CD14-positive monocyte (primary cell): ENCODE measurements at regions not wholly inside any gene's neighbourhood (a gene's known extent, or its start where the extent isn't known, plus 50 kb on each side); places are given as distances from the start of the nearest gene placed in this dataset.
"Not testable (repeated sequence)": the region's sequence is repeated elsewhere in the genome, so short reads cannot be mapped to it uniquely, and the experiment has no call there.

Source experiments
- DNase-seq, 3 donors: peaks; one replicate each; pipeline ENCODE4 v3.0.0-alpha.2; 2011 to 2022
- H2AFZ ChIP-seq: 2 replicates; pipeline ENCODE4 v1.6.0; 2012; ENCODE audit warnings: mild to moderate bottlenecking, low read depth, low read length, inconsistent platforms; ENCODE audit not compliant: insufficient read depth, poor library complexity, severe bottlenecking
- H3K27ac ChIP-seq, 2 donors: 1 replicate in 1 of 2; 2 replicates in 1 of 2; pipeline ENCODE4 v1.5.1; 2012 to 2013; ENCODE audit warnings: low read length in 2 of 2, control low read depth in 1 of 2, inconsistent platforms in 1 of 2, low read depth in 1 of 2, mild to moderate bottlenecking in 1 of 2
- H3K27me3 ChIP-seq, 2 donors: one replicate each; pipeline versions ENCODE4 v1.6.0 to v1.6.1; 2011 to 2013; ENCODE audit warnings: low read length in 2 of 2; ENCODE audit not compliant: control insufficient read depth in 2 of 2, insufficient read depth in 2 of 2
- H3K36me3 ChIP-seq, 2 donors: replicated peaks in 1 of 2; 1 replicate in 1 of 2; 2 replicates in 1 of 2; pipeline versions ENCODE4 v1.5.1 to v1.6.1; 2012 to 2013; ENCODE audit warnings: low read length in 2 of 2, control low read depth in 1 of 2, inconsistent platforms in 1 of 2, mild to moderate bottlenecking in 1 of 2; ENCODE audit not compliant: insufficient read depth in 2 of 2, control insufficient read depth in 1 of 2
- H3K4me1 ChIP-seq, 2 donors: 1 replicate in 1 of 2; 2 replicates in 1 of 2; pipeline versions ENCODE4 v1.5.1 to v1.6.1; 2012 to 2013; ENCODE audit warnings: low read length in 2 of 2, control low read depth in 1 of 2, inconsistent platforms in 1 of 2, mild to moderate bottlenecking in 1 of 2, moderate library complexity in 1 of 2; ENCODE audit not compliant: insufficient read depth in 2 of 2, control insufficient read depth in 1 of 2
- H3K4me2 ChIP-seq: replicated peaks from 2 replicates; pipeline ENCODE3; 2012; ENCODE audit warnings: low read length, moderate library complexity, mild to moderate bottlenecking; ENCODE audit not compliant: poor library complexity, severe bottlenecking; ENCODE audit errors: extremely low read depth
- H3K4me3 ChIP-seq, 3 experiments: fragments of 200-600 bp in 1 of 3; sonication (generic) in 1 of 3; replicated peaks in 1 of 3; 1 replicate in 2 of 3; 2 replicates in 1 of 3; pipeline ENCODE4 v1.5.1; 2011 to 2013; ENCODE audit warnings: low read length in 3 of 3, mild to moderate bottlenecking in 3 of 3, control low read depth in 2 of 3, low read depth in 2 of 3, inconsistent platforms in 1 of 3, moderate library complexity in 1 of 3
- H3K79me2 ChIP-seq: 2 replicates; pipeline ENCODE4 v1.6.0; 2012; ENCODE audit warnings: mild to moderate bottlenecking, control low read depth, inconsistent platforms, low read length, moderate library complexity; ENCODE audit not compliant: insufficient read depth
- H3K9ac ChIP-seq: 2 replicates; pipeline ENCODE4 v1.6.0; 2017; ENCODE audit warnings: low read length, mild to moderate bottlenecking; ENCODE audit not compliant: insufficient read depth, poor library complexity, severe bottlenecking
- H3K9me3 ChIP-seq, 2 donors: replicated peaks in 1 of 2; 1 replicate in 1 of 2; 2 replicates in 1 of 2; pipeline versions ENCODE4 v1.5.1 to v1.6.1; 2012 to 2013; ENCODE audit warnings: low read length in 2 of 2, control low read depth in 1 of 2; ENCODE audit not compliant: control insufficient read depth in 1 of 2, insufficient read depth in 1 of 2
- H4K20me1 ChIP-seq: 2 replicates; pipeline ENCODE4 v1.6.0; 2012; ENCODE audit warnings: mild to moderate bottlenecking, low read length, control low read depth, moderate library complexity; ENCODE audit not compliant: insufficient read depth
- H3K27ac Mint-ChIP-seq, 7 donors: one replicate each; pipeline ENCODE4 v1.8.0; 2020; ENCODE audit warnings: mild to moderate bottlenecking in 7 of 7, mixed read lengths in 7 of 7, moderate library complexity in 6 of 7, inconsistent platforms in 2 of 7
- H3K27me3 Mint-ChIP-seq, 3 donors: one replicate each; pipeline ENCODE4 v1.8.0; 2021 to 2022; ENCODE audit warnings: low read depth in 3 of 3, mild to moderate bottlenecking in 3 of 3, mixed read lengths in 3 of 3, moderate library complexity in 3 of 3, inconsistent platforms in 1 of 3
- H3K36me3 Mint-ChIP-seq, 2 donors: one replicate each; pipeline ENCODE4 v1.8.0; 2020; ENCODE audit warnings: mixed read lengths in 2 of 2, inconsistent platforms in 1 of 2, mild to moderate bottlenecking in 1 of 2
- H3K4me1 Mint-ChIP-seq: one replicate; pipeline ENCODE4 v1.8.0; 2020; ENCODE audit warnings: mild to moderate bottlenecking, mixed read lengths
- H3K4me3 Mint-ChIP-seq, 2 donors: one replicate each; pipeline ENCODE4 v1.8.0; 2020; ENCODE audit warnings: mild to moderate bottlenecking in 2 of 2, mixed read lengths in 2 of 2, moderate library complexity in 1 of 2
- H3K9me3 Mint-ChIP-seq, 7 donors: one replicate each; pipeline ENCODE4 v1.8.0; 2020 to 2022; ENCODE audit warnings: mixed read lengths in 7 of 7, mild to moderate bottlenecking in 6 of 7, moderate library complexity in 6 of 7, inconsistent platforms in 2 of 7
- WGBS: methylation state at CpG from one replicate; pipeline ENCODE4 v1.1.5; 2013; ENCODE audit warnings: missing lambda C conversion rate; ENCODE audit not compliant: insufficient coverage; 5-methylcytosine and 5-hydroxymethylcytosine counted together
- intact Hi-C, 2 donors: fragments of 100-400 bp; cut with micrococcal nuclease; formaldehyde crosslinking; loops; one replicate each; pipeline versions ENCODE4 v1.15.0 to v1.15.1; 2023

DNA sequence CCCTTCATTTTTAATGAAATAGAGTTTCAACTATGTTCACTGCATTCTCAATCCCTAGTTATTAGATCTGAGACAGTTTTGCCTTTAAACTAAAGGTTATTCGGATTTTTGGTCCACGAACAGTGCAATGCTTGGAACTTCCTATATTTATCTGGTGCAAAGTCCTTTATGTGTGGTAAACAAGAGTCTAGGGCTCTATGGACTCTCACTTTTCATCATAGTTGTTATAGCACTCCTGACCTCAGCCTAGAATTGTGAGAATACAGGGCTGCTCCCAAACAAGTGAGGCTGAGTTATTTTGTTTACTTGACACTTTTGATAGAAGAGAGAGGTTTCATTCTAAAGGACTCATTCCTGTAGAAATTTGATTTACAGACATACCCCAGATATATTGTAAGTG, 692.1 kb downstream of the TTLL7 start:
- H3K79me2 ChIP-seq, H4K20me1 ChIP-seq, H3K27me3 ChIP-seq, H3K4me1 Mint-ChIP-seq, H3K9me3 ChIP-seq, H3K36me3 Mint-ChIP-seq, intact Hi-C loops, DNase-seq, H3K27me3 Mint-ChIP-seq, H3K4me2 ChIP-seq, H2AFZ ChIP-seq, H3K27ac Mint-ChIP-seq, H3K4me3 ChIP-seq, H3K9me3 Mint-ChIP-seq, H3K9ac ChIP-seq, H3K4me1 ChIP-seq, H3K27ac ChIP-seq, H3K4me3 Mint-ChIP-seq, H3K36me3 ChIP-seq: not testable (repeated sequence)
- no CpG with 5 or more reads among the region's 2 CpGs for WGBS

GRCh38 chr1:83295594-83295993, 703.3 kb downstream of the TTLL7 start:
- H3K9ac ChIP-seq, H3K79me2 ChIP-seq, H2AFZ ChIP-seq, H3K27me3 Mint-ChIP-seq, H3K36me3 Mint-ChIP-seq, H3K27me3 ChIP-seq, H3K4me3 ChIP-seq, H3K4me3 Mint-ChIP-seq, H3K27ac Mint-ChIP-seq, DNase-seq, H3K27ac ChIP-seq, H3K4me2 ChIP-seq, H4K20me1 ChIP-seq, intact Hi-C loops, H3K4me1 Mint-ChIP-seq, H3K4me1 ChIP-seq, H3K36me3 ChIP-seq: not testable (repeated sequence)
- H3K9me3 ChIP-seq = peaks cover 0 to 12% of the 10 kb centered on the region in 2 donors
- peaks cover 6 to 20% (median 15%) of the 10 kb centered on the region in 7 donors for H3K9me3 Mint-ChIP-seq
- no CpG with 5 or more reads among the region's 1 CpG for WGBS

GRCh38 chr1:83287391-83287790, 711.5 kb downstream of the TTLL7 start:
- H3K9ac ChIP-seq, DNase-seq, H3K4me3 ChIP-seq, H3K79me2 ChIP-seq, H3K4me3 Mint-ChIP-seq, H3K9me3 ChIP-seq, H4K20me1 ChIP-seq, H3K9me3 Mint-ChIP-seq, H3K27me3 Mint-ChIP-seq, H3K27ac ChIP-seq, H3K4me1 ChIP-seq, H3K4me2 ChIP-seq, H3K36me3 ChIP-seq, H3K36me3 Mint-ChIP-seq, H2AFZ ChIP-seq, intact Hi-C loops, H3K27ac Mint-ChIP-seq, H3K4me1 Mint-ChIP-seq, H3K27me3 ChIP-seq: not testable (repeated sequence)
- WGBS = no CpG with 5 or more reads among the region's 1 CpG

DNA sequence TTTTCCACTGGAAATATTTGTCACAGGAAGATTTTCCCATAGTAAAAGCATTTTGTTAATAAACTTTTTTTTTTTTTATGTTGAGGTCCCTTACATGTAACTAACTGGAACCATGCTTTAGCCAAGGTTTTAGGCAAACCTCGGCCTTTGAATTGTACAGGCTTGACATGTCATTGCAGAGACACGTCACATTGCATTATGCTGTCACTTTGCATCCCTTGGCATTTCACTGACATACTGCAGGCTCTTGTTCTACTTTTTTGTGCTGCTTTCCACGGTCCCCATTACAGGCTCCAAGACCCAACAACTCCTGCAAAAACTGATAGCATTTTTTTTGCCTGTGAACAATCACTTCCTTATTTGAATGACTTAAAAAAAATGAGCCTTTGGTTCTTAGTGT, 724.3 kb downstream of the TTLL7 start:
- H3K4me2 ChIP-seq, H3K4me1 ChIP-seq, intact Hi-C loops, H3K27me3 Mint-ChIP-seq, H3K36me3 ChIP-seq, H3K4me3 ChIP-seq, H2AFZ ChIP-seq, H3K27me3 ChIP-seq, H4K20me1 ChIP-seq, H3K4me3 Mint-ChIP-seq, H3K9ac ChIP-seq, H3K4me1 Mint-ChIP-seq, H3K27ac ChIP-seq, H3K36me3 Mint-ChIP-seq, H3K9me3 ChIP-seq, H3K79me2 ChIP-seq, H3K27ac Mint-ChIP-seq, H3K9me3 Mint-ChIP-seq, DNase-seq: not testable (repeated sequence)
- 0% methylated on average over 1 of the region's 3 CpGs for WGBS
